ENCODE measurements at regions not wholly inside any gene's neighbourhood (a gene's known extent, or its start where the extent isn't known, plus 50 kb on each side); places are given as distances from the start of the nearest gene placed in this dataset.

DNA sequence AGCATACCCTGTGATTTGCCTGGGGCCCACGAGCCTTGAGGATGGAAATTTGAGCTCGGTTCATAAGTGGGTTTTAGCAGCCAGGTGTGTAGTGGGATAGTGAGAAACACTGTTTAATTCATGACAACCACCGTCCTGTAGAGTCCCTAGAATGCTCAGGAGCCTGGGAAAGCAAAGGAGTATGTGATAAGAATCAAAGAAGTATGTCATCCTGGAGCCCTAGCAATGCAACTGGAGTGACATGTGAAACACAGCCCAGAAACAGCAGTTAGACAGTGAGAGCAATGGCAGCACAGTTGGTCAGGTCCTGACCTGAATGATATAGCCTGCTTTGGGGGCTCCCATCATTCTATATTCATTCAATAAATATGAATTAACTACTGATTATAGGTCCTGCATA, 161.2 kb upstream of the ECI2 start:
- TF ChIP-seq, protein P1, sequence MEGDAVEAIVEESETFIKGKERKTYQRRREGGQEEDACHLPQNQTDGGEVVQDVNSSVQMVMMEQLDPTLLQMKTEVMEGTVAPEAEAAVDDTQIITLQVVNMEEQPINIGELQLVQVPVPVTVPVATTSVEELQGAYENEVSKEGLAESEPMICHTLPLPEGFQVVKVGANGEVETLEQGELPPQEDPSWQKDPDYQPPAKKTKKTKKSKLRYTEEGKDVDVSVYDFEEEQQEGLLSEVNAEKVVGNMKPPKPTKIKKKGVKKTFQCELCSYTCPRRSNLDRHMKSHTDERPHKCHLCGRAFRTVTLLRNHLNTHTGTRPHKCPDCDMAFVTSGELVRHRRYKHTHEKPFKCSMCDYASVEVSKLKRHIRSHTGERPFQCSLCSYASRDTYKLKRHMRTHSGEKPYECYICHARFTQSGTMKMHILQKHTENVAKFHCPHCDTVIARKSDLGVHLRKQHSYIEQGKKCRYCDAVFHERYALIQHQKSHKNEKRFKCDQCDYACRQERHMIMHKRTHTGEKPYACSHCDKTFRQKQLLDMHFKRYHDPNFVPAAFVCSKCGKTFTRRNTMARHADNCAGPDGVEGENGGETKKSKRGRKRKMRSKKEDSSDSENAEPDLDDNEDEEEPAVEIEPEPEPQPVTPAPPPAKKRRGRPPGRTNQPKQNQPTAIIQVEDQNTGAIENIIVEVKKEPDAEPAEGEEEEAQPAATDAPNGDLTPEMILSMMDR (IDR thresholded peaks at IDR 0.05): no peak
- TF ChIP-seq POLR2A (IDR thresholded peaks at IDR 0.05): no peak
- TF ChIP-seq POLR2AphosphoS5 (IDR thresholded peaks at IDR 0.05): no peak
- TF ChIP-seq EP300 (IDR thresholded peaks at IDR 0.05): no peak

Measured in stomach (tissue), 4 donors.